Breast epithelium (tissue), 3 donors: ENCODE measurements at regions not wholly inside any gene's neighbourhood (a gene's known extent, or its start where the extent isn't known, plus 50 kb on each side); places are given as distances from the start of the nearest gene placed in this dataset.

Experiments
- POLR2AphosphoS5 ChIP-seq, 3 donors: sonication (generic); formaldehyde crosslinking; IDR thresholded peaks; one replicate each; pipeline ENCODE4 v1.6.1; 2017; ENCODE audit warnings: antibody characterized with exemption in 3 of 3
- TF ChIP-seq, protein P1 (sequence below), 3 donors: fragments of 450-650 bp; IDR thresholded peaks; one replicate each; pipeline ENCODE4 v1.5.1; 2016 to 2017; ENCODE audit warnings: antibody characterized with exemption in 3 of 3, mild to moderate bottlenecking in 3 of 3, moderate library complexity in 3 of 3

- TF ChIP-seq, protein P1, sequence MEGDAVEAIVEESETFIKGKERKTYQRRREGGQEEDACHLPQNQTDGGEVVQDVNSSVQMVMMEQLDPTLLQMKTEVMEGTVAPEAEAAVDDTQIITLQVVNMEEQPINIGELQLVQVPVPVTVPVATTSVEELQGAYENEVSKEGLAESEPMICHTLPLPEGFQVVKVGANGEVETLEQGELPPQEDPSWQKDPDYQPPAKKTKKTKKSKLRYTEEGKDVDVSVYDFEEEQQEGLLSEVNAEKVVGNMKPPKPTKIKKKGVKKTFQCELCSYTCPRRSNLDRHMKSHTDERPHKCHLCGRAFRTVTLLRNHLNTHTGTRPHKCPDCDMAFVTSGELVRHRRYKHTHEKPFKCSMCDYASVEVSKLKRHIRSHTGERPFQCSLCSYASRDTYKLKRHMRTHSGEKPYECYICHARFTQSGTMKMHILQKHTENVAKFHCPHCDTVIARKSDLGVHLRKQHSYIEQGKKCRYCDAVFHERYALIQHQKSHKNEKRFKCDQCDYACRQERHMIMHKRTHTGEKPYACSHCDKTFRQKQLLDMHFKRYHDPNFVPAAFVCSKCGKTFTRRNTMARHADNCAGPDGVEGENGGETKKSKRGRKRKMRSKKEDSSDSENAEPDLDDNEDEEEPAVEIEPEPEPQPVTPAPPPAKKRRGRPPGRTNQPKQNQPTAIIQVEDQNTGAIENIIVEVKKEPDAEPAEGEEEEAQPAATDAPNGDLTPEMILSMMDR (IDR thresholded peaks at IDR 0.05) = no peak
- no peak for TF ChIP-seq POLR2AphosphoS5 (IDR thresholded peaks at IDR 0.05)
These were observed 167.2 kb upstream of the HMHB1 start for GRCh38 chr5:143644727-143645126.
